GM21576 (cell line): ENCODE measurements at regions not wholly inside any gene's neighbourhood (a gene's known extent, or its start where the extent isn't known, plus 50 kb on each side); places are given as distances from the start of the nearest gene placed in this dataset.

Source experiments
- ATAC-seq: cut with Tn5 transposase; IDR thresholded peaks from one replicate; pipeline ENCODE4 v1.9.1; 2021; ENCODE audit warnings: mild to moderate bottlenecking, moderate library complexity; ENCODE audit not compliant: unreplicated experiment

DNA sequence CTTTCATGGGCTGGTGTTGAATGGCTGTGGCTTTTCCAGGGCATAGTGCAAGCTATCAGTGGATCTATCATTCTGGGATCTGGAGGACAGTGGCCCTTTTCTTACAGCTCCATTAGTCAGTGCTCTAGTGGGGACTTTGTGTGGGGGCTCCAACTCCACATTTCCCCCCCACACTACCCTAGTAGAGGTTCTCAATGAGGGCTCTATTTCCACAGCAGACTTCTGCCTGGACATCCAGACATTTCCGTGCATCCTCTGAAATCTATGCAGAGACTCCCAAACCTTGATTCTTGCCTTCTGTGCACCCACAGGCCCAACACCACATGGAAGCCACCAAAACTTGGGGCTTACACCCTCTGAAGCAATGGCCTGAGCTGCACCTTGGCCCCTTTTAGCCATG, 208.3 kb upstream of the MKLN1 start:
- ATAC-seq = no peak

DNA sequence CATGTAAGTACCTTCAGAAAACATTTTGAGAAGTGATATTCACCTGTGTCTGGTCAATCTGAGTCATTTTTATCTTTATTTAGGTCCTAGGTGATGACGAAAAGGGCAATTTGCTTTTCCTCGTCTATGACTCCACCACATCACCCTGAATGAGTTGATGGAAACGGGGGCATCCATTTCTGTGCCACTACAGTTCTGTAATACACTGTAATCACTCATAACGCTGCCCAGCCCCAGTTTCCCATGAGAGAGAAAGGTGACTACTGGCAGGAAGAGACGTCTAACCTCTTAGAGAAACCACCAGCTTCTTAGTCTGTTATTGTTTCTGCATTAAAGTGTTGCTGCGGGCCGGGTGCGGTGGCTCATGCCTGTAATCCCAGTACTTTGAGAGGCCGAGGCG, 205.3 kb upstream of the MKLN1 start:
- no peak for ATAC-seq

DNA sequence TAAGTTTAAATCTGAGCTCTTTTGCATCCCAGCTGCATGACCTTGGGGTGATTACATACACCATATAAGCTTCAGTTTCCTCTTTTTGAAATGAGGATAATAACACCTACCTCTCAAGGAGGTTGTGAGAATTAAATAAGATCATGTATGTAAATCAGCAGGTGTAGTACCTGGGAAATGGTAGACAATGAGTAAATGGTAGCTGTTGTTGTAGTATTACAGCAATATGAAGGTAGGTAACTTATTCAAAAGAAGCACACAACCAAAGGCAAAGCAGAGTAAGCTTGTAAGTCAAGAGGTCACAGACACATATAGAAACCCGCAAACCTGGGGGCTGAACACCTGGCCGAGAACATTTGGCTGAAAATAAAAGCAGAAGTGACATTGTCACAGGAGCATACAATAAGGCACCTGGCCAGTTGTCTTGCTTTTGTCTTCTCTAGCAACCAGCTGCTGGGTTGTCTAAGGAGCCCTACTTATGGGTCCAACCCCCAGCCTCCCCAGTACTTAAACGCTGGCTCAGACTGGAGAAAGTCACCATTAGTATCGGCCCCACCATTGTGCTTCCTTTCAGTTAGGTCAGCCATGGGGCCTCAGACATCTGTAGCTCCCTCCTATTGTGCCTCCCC, 203.6 kb upstream of the MKLN1 start:
- peak; percentile 89 for ATAC-seq

DNA sequence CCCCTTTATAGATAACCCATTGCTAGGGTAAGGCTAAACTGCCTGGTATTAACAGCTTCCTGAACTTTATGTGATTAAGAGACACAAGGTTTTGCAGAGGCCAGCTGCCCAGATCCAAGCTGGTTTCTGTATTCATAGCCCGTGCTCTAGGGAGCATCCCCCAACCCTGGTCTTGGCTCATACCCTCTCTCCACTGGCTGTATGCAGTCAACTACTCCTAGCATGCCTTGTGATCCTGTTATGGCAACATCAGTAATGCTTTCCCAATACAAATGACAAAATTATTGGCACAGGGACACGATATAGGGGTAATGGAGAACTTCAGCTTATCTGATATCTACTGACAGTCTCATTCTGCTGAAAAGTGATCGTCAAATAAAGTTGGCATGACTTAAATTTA, 202.8 kb upstream of the MKLN1 start:
- no peak for ATAC-seq

DNA sequence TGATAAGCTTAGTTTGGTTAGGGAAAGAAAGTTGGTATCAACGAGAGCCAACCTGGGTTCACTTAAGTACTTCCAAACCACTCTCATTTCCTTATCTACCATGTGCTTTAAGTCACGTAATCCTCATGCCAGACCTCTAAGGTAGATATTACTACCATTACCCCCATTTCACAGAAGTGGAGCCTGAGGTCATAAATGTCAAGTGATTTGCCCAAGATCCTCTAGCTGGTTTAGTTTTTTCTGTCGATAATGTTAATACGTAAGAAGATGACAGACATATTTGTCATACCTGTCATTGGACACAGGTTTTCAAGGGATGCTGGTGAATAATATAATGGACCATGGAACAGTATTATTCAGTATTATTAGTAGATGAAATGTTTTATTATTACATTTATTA, 197.4 kb upstream of the MKLN1 start:
- no peak for ATAC-seq

DNA sequence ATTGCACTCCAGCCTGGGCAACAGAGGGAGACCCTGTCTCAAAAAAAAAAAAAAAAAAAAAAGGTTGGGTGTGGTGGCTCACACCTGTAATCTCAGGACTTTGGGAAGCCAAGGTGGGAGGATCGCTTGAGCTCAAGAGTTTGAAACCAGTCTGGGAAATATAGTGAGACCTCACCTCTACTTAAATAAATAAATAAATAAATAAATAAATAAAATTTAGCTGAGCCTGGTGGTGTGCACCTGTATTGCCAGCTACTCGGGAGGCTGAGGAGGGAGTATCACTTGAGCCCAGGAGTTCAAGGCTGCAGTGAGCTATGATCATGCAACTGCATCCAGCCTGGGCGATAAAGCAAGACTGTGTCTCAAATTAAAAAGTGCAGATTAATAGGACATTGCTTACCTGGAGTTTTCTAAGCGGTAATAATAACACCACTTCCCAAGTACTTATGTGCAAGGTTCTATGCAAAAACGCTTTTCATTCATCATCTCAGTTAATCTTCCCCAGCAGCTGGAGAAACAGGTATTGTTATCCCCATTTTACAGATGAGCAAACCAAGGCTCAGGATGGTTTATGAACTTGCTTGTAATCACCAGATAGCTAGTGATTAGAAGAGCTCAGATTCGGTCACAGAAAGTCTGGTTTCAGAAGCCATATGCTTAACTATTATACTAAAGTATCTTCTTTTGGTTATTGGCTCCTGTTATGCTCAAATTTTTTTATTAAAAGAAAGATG, 196.5 kb upstream of the MKLN1 start:
- no peak for ATAC-seq

DNA sequence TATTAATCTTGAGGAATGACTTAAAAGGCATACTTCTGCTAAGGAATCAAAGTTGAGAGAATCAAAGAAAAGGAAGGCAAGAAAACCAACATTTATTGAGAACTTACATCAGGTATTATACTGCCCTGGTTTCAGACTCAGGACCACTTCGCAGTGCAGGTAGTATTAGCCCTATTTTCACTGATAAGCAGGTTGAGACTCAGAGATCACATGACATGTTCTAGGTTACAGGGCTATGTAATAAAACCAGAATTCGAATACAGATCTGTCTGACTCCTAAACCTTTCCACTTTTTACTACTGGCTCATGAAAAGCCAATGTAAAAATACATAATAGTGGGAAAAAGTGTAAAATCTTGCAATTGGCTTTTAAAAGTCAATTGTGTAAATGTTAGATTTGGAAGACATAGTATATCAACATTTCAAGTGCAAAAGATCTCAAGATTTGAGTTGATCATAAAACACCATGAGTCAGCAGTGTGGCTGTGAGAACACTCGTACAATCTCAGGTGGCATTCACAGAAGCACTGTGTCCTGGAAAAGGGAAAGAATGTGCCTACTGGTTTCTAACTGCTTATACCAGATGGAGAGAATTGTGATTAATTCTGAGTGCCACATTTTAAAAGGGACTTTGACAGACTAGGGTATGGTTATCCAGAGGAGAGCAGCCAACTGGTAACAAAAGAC, 195.8 kb upstream of the MKLN1 start:
- ATAC-seq = no peak

DNA sequence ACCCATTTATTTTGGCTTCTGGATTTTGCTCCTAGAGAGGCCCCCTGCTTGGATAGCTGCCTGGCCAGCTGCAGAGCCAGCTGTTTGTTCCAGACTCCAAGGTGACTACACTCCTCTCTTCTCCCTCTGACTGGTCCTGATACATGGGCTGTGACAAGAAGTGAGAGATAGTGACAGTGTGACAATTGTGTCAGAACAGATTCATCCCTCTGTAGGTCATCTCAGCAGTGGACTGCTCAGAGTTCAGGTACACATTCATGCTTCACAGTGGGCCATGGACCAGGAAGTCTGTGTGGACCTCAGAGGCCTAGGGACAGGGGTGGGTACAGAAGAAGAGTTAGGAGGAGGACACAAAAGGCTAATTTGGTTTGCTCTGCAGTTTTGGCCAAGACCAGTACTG, 188.2 kb upstream of the MKLN1 start:
- ATAC-seq = no peak

DNA sequence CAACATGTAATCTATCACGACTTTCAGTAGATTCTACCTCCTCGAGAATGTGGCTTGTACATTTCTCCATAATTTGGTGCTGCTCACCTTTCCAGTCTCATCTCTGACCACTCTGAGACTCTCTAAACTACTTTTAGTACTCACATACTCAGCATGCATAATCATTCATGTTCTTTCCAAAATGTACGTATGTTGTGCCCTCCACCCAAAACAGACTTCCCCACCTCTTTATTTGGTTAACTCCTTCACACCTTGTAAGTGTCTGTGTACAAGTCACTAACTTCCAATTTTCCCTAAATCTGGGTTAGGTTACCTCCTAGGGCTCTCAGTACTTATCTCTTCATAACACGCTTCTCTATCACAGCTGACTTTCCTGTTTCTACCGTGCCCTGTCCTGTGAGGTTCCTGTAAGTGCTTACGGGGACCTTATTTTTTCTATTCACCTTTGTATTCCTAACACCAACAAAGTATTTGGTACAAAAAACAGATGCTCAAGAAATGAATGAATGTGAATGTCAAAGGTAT, 186.2 kb upstream of the MKLN1 start:
- no peak for ATAC-seq

DNA sequence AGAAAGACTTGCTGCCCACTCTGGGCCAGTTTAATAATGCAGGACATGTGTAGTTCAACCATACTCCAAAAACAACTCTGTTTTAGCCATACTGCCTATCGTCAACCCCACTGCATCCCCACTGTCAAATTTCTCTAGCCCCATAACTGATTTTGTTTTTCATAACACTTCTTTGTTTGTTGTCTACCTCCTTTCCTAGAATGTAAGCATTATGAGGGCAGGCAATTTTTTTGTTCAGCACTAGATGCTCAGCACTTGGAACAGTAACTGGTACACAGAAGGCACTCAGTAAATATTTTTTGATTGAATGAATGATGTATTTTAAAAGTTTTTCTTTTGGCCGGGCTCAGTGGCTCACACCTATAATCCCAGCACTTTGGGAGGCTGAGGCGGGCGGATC, 183.8 kb upstream of the MKLN1 start:
- ATAC-seq = no peak

DNA sequence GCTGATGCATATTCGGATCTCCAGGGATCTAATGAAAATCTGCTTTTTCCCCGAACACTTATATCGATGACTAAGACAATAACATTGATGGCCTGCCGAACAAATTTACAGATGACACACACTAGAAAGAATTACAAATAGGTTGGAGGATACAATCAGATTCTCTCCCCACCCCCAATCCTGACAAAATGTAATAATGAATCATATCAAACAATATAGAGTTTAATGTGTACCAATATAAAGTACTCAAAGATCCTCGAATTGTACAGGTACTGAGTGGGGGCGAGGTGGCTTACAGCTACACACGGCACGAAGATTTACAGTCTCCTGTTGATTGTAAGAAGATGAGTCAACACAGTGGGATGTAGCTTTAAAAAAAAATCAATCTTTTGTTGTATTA, 182.7 kb upstream of the MKLN1 start:
- ATAC-seq = no peak

DNA sequence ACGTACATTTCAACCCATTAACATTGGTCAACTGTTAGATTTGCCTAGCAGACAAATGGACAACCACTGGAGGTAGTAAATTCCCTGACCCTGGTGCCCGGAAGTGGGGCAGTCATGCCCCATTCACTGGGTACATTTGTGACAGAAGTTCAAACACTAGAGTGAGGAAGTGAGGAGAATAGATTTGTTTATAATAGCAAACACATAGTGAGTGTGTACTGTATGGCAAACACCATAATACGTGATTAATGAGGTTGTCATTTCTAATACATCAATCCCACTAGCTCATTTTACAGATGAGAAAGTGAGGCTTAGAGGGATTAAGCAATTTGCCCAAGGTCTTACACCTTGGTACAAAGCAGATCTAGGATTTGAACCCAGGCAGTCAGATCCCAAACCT, 181.9 kb upstream of the MKLN1 start:
- ATAC-seq = no peak

DNA sequence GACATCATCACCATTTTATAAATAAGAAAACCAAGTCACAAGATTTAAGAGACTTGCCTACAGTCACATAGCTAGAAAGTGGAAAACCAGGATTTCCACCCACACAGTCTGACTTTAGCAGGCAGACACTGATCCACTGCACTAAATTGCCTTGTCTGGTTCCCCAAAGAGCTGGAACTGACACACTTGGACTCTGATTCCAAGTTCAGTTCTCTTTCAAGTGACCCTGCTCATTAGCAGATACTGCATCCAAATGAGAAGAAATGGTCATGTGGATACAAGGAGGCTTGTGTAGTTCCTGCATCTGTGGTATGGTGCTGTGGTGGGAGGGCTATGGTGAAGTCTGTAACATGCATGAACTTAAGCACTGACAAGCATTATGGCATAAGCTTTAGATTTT, 180.1 kb upstream of the MKLN1 start:
- ATAC-seq = no peak

DNA sequence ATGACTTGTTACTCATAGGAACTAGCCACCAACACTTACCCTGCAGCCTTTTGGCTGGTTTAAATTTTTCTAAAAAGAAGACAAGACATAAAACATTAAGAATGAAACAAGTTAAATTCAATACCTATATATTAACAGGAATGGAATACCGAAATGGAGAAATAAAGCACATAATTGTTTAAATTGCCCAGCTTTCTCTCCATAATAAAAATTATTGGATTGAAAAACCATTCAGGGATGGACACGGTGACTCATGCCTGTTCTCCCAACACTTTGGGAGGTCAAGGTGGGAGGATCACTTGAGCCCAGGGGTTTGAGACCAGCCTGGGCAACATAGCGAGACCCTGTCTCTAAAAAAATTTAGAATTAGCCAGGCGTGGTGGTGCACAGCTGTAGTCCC, 179.4 kb upstream of the MKLN1 start:
- no peak for ATAC-seq

DNA sequence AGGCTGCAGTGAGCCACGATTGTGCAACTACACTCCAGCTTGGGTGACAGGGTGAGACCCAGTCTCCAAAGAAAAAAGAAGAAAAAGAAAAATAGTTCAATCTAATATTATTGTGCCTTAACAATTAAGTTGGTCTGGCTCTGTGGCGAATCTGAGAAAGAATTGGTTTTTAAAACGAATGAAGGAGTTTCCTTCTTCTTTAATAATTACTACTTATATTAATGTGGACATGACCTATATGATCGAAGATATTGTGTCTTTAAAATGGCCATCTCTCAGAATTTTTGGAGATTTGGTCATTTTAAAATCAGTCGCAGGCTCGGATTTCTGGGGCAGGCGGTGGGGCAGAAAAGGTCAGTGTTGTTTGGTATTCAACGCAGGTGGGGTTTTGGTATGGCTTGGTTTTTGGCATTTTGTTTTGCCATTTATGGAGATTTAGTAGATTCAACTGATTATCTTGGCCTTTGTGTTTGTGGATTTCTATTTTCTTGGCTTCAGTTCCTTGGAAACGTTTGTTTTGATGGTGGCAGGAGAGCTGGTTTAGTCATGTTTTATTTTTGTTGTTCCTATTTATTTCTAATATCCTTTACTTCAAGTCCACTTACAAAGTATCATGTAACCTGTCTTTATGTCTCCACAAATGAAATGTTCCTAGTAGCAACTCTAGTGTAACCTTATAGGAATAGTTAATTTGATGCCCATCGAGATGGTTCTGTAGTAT, 178.8 kb upstream of the MKLN1 start:
- ATAC-seq = no peak

DNA sequence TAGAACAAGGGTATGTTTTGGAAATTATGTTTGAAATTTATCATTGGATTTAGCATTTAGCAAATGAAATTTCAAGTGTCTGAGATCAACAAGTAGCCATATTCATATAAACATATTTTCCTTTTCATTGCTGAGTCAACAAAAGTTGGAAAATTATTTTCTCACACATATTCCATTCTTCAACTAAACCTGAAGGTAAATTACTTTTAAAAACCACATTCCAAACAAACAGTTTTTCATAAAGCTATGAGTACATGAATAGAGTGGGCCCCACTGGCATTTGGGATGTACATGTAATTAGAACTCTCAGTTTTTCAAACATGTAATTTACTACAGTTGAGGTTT, 178.3 kb upstream of the MKLN1 start:
- no peak for ATAC-seq

DNA sequence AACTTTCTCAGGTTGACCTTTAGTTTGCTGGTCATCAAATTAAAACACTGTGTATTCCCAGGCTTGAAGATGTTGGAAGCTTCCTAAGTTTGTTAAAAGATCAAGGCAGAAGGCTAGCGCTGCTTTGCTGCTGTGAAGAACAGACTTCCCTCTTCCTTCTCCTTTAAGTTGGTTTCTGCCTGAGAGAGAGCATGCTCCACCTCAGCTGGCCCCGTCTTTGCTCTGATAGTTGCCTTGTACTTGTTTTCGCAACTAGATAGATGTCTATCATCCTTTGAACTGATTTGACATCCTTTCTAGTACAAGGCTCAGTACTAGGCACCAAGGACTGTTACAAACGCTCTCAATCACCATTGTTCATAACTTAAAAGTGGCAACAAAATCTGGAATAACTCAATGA, 177.8 kb upstream of the MKLN1 start:
- ATAC-seq = no peak

DNA sequence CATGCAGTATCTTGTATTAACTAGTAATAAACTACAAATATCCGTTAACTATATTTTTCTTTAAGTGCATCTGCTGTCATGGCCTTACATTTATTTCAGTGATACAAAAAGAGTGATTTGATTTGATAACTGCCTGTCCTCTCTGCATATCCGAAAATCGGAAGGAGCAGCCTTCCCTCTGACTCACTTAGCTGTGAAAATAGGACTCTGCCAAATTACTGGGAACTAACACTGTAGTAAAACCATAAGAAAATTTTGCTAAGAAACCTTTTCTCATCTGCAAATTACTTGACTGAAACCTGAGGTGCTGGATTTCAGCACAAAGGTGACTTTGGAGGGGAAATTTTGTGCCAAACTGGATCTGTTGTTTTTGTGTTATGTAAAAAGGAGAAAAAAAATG, 176.6 kb upstream of the MKLN1 start:
- no peak for ATAC-seq

DNA sequence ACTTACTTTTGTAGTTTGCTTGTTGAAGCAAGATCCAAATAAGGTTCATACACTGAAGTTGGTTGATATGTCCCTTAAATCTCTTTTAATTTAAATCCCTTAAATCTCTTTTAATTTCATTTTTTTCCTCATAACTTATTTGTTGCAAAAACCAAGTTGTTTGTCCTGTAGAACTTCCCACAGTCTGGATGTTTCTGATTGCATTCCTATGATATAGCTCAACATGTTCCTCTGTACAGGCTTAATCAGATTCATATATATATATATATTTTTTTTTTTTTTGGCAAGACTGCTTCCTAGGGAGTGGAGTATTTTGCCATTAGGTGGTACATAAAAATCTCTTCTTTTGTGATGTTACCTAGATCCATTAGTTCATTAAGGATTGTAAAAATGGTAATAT, 174.9 kb upstream of the MKLN1 start:
- ATAC-seq = no peak

DNA sequence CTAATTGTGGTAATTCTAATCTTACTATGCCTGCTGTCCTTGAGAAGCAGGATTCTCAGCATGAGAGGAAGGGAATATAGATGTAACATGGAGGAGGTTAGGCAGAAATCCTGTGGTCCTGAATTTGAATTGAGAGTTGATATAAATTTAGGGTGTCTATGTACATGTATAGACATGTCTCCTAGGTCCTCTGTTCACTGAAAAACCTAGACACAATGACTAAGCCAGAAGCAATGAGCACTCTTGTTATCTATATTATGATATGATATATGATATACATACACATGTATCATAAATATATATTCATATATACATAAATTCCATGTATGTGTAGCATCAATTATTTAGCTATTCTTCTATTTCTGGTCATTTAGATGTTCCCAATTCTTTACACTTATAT, 173.3 kb upstream of the MKLN1 start:
- ATAC-seq = no peak

DNA sequence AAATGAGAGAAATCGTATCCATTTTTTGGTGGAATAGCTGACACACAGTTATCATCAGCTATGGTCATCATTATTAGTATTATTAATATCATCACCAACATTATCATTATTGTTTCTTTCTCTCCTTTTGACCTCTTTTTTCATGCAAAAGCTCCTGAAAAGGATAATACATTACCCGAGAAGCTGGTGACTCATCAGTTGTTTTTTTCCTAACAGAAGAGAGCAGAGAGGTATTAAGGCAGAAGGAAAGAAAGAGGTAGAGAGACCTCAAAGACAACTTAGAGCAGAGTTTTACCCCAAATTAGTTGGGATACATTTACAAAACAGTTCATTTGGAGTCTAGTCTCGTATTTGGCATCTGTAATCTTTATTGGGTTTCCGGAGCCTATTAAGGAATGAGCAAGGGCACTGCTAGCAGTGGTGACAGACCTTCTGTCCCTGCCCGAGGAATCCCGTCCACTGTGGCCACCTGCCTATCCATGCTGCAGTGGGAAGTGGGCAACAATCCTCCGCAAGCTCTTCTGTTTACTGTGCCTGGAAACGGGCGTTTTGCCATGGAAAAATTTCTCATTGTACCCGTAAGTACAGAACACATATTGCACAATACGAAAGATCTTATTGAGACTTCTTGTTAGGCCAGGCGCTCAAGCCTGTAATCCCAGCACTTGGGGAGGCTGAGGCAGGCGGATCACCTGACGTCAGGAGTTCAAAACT, 170.0 kb upstream of the MKLN1 start:
- no peak for ATAC-seq
